Skeletal muscle cell (primary cell): ENCODE measurements at regions not wholly inside any gene's neighbourhood (a gene's known extent, or its start where the extent isn't known, plus 50 kb on each side); places are given as distances from the start of the nearest gene placed in this dataset.
"Not testable (repeated sequence)": the region's sequence is repeated elsewhere in the genome, so short reads cannot be mapped to it uniquely, and the experiment has no call there.

Experiments used
- DNase-seq: peaks from one replicate; pipeline ENCODE4 v3.0.0-alpha.2; 2010; ENCODE audit warnings: low read depth
- H3K4me3 ChIP-seq: 2 replicates; pipeline ENCODE4 v1.5.1; 2011; ENCODE audit warnings: low read depth, mild to moderate bottlenecking, control low read depth, low read length, moderate library complexity

- no peak overlapping the region for H3K4me3 ChIP-seq
- DNase-seq: no peak
Measured at GRCh38 chrX:7432901-7433300, 284.9 kb upstream of the PUDP start.

GRCh38 chrX:7420717-7421116 lies 272.8 kb upstream of the PUDP start:
- H3K4me3 ChIP-seq: no peak overlapping the region
- DNase-seq: no peak

GRCh38 chrX:7414753-7415152 lies 266.8 kb upstream of the PUDP start:
- no peak overlapping the region for H3K4me3 ChIP-seq
- DNase-seq: no peak

DNA sequence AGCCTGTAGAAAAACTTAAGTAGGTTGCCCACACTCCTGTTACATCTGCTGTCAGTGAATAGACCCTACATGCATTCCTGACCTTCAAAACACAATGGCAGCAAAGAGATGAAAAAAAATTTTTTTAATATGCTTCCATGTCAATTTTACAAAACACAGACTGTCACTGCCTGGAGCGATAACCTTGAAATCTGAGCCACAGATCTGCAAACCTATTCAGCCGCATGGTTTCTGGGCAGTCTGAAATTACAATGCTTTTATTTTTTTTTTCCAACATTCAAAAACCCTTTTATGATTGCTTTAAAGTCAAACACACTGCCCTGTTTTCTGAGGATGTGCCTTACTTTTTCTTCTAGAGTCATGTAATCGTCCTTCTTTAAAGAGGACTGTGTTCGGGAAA lies 264.9 kb upstream of the PUDP start:
- no peak overlapping the region for H3K4me3 ChIP-seq
- DNase-seq: no peak

- DNase-seq: no peak
- no peak overlapping the region for H3K4me3 ChIP-seq
Measured at GRCh38 chrX:7409866-7410265, 261.9 kb upstream of the PUDP start.

DNA sequence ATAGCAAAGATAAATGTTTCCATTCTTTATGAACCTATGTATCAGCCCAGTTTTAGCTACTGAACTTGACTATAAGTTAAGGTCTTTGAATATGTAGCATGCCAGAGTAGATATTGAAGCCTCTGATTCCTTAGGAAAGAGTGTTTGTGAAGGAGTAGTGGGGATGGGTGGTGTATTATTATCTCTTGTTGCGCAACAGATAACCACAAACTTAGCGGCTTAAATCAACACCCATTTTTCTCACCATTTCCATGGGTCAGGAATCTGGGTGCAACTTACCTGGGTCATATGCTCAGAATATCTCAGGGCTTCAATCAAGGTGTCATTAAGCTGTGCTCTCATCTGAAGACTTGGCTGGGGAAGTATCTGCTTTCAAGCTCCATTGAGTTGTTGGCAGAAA lies 251.4 kb upstream of the PUDP start:
- no peak overlapping the region for H3K4me3 ChIP-seq
- DNase-seq: no peak

GRCh38 chrX:7390441-7390840 lies 242.5 kb upstream of the PUDP start:
- H3K4me3 ChIP-seq: no peak overlapping the region
- no peak for DNase-seq

- no peak overlapping the region for H3K4me3 ChIP-seq
- no peak for DNase-seq
Measured at GRCh38 chrX:7389576-7389975, 241.6 kb upstream of the PUDP start.

DNA sequence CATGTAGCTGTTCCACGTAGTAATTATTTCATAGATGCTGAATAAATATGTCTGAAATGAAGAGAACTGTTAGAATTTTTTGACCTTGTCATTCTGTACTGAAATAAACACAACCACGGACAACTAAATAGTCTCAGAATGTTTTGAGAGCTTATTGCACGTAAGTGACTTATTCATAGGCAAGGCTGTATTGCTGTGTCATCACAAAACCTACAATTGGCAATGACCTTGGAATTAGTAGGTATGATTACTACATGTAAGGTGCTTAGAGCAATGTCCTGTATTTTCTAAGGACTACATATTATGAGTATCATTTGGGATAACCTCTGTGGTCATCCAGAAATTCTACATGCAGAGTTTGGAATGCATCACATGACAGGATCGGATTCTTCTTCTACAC lies 237.2 kb upstream of the PUDP start:
- no peak for DNase-seq
- no peak overlapping the region for H3K4me3 ChIP-seq

- DNase-seq: no peak
Measured at GRCh38 chrX:7378406-7378805, 230.5 kb upstream of the PUDP start.

DNA sequence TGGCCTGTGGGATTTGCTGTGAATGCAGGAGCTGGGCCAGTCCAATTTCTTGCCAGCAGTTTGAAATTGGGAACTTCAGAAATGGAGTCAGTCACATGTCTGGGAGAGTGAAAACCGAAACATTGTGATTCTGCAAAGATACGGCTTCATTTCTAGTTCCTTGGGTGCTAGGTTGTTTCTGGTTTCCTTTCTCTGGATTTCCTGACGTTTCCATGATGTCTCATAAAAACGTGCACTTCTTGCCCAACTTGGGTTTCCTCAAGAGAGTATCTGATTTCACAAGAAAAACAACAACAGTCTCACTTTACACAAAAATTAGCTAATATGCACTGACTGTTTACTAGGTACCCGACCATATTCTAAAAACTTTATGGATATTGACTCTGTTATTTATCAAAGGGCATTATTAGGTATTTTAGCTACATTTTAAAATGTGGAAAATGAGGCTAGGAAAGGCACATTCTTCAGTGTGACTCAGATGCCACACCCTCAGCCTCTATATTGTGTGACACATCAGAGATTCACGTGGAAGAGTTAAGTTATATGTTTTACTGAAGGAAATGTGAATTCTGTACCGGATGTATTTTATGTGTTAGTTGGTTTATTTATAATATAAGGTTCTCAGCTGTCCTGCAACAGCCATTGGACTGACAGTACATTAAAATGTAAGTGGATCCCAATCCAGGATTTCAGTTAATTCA lies 225.0 kb upstream of the PUDP start:
- DNase-seq: peak; percentile 34
- H3K4me3 ChIP-seq: no peak overlapping the region

More at GRCh38 chrX:7378406-7378805, 230.5 kb upstream of the PUDP start:
- no peak overlapping the region for H3K4me3 ChIP-seq

DNA sequence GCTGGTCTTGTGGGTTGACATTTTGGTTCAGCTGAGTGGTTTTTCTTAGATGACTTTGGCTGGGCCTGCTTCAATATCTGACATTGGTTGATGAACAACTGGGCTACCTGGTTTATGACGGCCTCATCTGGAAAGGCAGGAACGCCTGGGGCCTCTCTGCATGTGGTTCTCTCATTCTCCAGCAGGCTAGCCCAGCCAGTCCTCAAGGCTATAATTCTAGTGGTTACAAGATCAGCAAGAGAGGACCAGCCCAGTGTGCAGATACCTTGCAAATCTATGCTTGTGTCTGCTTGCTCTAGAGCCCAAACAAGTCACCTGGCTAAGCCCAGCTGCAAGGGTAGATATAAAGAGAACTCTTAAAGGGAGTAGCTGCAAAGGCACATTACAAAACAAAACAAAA lies 214.2 kb upstream of the PUDP start:
- no peak for DNase-seq
- H3K4me3 ChIP-seq: no peak overlapping the region

GRCh38 chrX:7351926-7352325 lies 204.0 kb upstream of the PUDP start:
- H3K4me3 ChIP-seq: no peak overlapping the region
- DNase-seq: no peak

DNA sequence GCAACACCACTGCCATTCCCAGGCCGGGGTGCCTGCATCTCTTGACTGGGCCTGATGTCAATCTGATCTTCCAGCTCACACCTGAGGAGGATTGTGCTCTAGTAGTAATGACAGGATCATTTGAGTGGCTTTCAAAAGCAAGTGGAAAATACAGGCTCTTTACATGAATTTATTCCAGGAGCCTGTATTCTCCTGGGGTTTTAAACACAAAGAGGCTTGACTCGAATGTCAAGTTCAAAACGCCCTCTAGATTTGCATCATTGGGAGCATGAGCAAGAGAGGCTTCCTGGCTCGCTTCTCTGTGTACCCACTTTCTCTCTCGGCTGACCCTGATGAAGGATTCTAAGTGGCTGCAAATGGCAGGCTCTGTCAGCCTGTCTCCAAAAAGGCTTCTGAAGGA lies 199.5 kb upstream of the PUDP start:
- no peak for DNase-seq

DNA sequence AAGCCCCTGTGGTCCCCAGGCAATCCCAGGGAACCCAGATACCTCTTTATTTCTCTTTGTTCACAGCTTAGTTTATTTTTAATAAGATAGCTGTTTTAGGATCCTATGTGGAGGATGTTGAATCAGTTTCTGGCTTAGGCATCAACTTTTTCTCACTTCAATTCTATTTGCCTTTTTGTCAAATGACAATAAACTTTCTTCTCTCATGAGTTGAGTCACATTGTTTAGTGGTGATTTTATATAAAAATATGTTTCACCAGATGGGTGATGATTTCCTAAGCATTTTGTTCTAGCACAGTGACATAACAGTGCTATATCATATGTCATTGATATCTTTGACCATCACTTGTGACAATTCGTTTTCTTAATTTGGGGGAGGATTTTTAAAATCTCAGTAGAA lies 198.1 kb upstream of the PUDP start:
- H3K4me3 ChIP-seq: no peak overlapping the region
- DNase-seq: no peak

More for the DNA sequence above, 199.5 kb upstream of the PUDP start:
- no peak overlapping the region for H3K4me3 ChIP-seq

DNA sequence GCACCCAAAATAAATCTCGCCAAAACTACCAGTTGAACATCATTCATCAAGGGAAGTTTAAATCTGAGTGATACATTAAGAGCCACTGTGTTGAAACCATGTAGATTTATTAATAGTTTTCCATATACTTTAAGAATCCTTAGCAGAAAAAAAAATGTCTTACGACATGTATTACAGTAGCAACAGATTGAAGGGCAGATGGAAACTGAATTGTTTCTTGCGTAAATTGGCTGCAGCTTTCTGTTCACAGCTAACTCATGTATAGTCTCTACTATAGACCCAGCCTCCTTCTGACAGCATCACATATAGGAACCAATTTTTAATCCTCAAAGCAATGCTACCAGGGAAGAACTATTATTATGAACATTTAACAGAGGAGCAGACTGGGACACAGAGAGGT lies 195.2 kb upstream of the PUDP start:
- no peak overlapping the region for H3K4me3 ChIP-seq
- DNase-seq: no peak

DNA sequence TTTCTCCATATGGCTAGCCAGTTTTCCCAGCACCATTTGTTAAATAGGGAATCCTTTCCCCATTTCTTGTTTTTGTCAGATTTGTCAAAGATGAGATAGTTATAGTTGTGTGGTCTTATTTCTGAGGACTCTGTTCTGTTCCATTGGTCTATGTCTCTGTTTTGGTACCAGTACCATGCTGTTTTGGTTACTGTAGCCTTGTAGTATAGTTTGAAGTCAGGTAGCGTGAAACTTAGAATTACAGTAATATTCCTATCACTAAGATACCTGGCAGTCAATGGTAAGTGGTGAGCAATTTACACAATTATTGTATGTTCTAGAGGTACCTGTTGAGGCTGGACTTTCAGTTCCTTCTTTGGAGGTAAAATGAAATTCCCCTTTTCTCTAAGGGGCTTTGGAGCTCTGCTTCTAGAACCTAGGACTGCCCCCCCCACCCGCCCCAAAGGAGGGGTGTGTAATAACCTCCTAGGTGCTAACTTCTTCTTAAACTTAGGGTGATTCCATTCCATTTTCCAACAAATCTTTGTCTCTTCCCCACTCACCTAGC lies 187.9 kb upstream of the PUDP start:
- not testable (repeated sequence) for H3K4me3 ChIP-seq

DNA sequence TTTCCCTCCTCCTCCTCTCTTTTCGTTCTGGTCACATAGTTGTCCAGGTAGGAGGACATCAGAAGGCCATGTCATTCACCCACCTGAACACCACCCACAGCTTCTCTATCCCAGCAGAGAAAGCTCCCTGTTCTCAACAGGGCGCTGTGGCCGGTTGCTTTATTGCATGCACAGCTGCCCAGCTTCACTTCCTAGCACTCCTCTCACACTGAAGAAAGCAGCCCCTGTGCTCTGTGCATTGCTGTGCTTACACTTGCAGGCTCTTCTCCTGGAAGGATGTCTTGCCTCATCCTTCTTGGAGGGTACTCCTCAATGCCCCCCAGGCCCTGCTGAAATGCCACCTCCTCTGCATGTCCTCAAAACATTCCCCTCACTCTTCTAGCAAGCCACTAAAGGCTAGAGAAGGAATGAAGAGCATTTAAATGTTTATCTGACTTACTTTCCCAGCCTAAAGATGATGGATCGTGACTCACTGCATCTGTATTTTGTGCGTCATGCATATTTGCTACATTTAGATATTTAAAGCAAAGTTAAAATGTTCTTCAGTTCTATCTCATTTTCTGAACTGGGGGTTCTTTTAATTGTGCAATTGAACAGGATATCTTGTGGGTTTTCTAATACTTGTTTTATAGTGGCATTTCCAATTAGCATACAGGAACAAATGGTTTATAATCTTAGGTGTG lies 186.4 kb upstream of the PUDP start:
- peak; percentile 57 for DNase-seq
- no peak overlapping the region for H3K4me3 ChIP-seq

More for the DNA sequence above, 187.9 kb upstream of the PUDP start:
- not testable (repeated sequence) for DNase-seq

GRCh38 chrX:7330971-7331746 lies 183.2 kb upstream of the PUDP start:
- no peak overlapping the region for H3K4me3 ChIP-seq
- DNase-seq: peak; percentile 80

DNA sequence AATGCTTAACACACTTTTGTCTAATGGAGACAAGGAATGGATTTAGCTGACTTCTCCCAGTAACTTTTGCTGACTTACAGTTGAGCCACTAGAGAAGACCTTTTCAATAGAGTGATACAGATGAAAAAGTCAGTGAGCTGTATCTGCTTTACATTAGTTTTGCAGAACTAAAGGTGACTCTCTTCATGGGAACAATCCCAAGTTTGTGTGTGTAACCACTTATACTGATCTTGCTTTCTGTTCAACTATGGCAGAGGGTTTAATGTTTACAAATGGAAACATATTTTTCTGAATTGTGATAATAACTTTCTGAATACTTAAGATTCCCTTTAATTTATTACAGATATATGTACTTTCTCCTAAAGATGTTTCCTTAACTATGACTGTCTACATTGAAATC lies 182.6 kb upstream of the PUDP start:
- DNase-seq: no peak
- H3K4me3 ChIP-seq: no peak overlapping the region
